ENCODE measurements at regions not wholly inside any gene's neighbourhood (a gene's known extent, or its start where the extent isn't known, plus 50 kb on each side); places are given as distances from the start of the nearest gene placed in this dataset.

- Mint-ChIP-seq H3K36me3 (no peaks in the 10 kb centered on the region), H3K27ac (no peak overlapping the region), H3K9me3 (ENCODE audit: low read depth) (no peaks in the 10 kb centered on the region), H3K4me3 (no peak overlapping the region), H3K27me3 (peaks cover 2% of the 10 kb centered on the region), H3K4me1 (no peaks in the 10 kb centered on the region)
- ATAC-seq, result no peak
- no peak for DNase-seq
- CTCF ChIA-PET, result no interaction called here
Observed at GRCh38 chr9:86754581-86755560, 192.4 kb downstream of the GAS1 start.

- Mint-ChIP-seq H3K4me1 (no peaks in the 10 kb centered on the region), H3K27ac (no peak overlapping the region), H3K36me3 (no peaks in the 10 kb centered on the region), H3K27me3 (peaks cover 2% of the 10 kb centered on the region), H3K4me3 (no peak overlapping the region), H3K9me3 (ENCODE audit: low read depth) (no peaks in the 10 kb centered on the region)
- ATAC-seq (no peak), DNase-seq (no peak)
- CTCF ChIA-PET, result no interaction called here
Observed at GRCh38 chr9:86753836-86754235, 193.5 kb downstream of the GAS1 start.

- no peak overlapping the region for H3K27ac Mint-ChIP-seq
- CTCF ChIA-PET, result no interaction called here
- no peak for DNase-seq
Observed at GRCh38 chr9:86752733-86753132, 194.6 kb downstream of the GAS1 start.

GRCh38 chr9:86751956-86752355 lies 195.3 kb downstream of the GAS1 start:
- no peaks in the 10 kb centered on the region for H3K36me3 Mint-ChIP-seq
- H3K9me3 Mint-ChIP-seq (ENCODE audit: low read depth), result no peaks in the 10 kb centered on the region
- CTCF ChIA-PET, result no interaction called here
- H3K4me3 Mint-ChIP-seq, result no peak overlapping the region
- H3K27ac Mint-ChIP-seq, result no peak overlapping the region
- H3K27me3 Mint-ChIP-seq, result peaks cover 2% of the 10 kb centered on the region
- ATAC-seq (no peak), DNase-seq (no peak)
- no peaks in the 10 kb centered on the region for H3K4me1 Mint-ChIP-seq

More at GRCh38 chr9:86752733-86753132, 194.6 kb downstream of the GAS1 start:
- Mint-ChIP-seq H3K4me1 (no peaks in the 10 kb centered on the region), H3K9me3 (ENCODE audit: low read depth) (no peaks in the 10 kb centered on the region), H3K4me3 (no peak overlapping the region), H3K36me3 (no peaks in the 10 kb centered on the region), H3K27me3 (peaks cover 2% of the 10 kb centered on the region)
- no peak for ATAC-seq

GRCh38 chr9:86751207-86751606 lies 196.1 kb downstream of the GAS1 start:
- no peak overlapping the region for H3K27ac Mint-ChIP-seq
- H3K9me3 Mint-ChIP-seq (ENCODE audit: low read depth), result no peaks in the 10 kb centered on the region
- H3K4me1 Mint-ChIP-seq, result no peaks in the 10 kb centered on the region
- H3K27me3 Mint-ChIP-seq, result peaks cover 2% of the 10 kb centered on the region
- H3K4me3 Mint-ChIP-seq, result no peak overlapping the region
- DNase-seq (no peak), ATAC-seq (no peak)
- H3K36me3 Mint-ChIP-seq, result no peaks in the 10 kb centered on the region
- CTCF ChIA-PET, result no interaction called here

GRCh38 chr9:86749894-86750255 lies 197.4 kb downstream of the GAS1 start:
- ATAC-seq (no peak), DNase-seq (no peak)
- Mint-ChIP-seq H3K36me3 (no peaks in the 10 kb centered on the region), H3K4me3 (no peak overlapping the region), H3K27ac (no peak overlapping the region), H3K4me1 (no peaks in the 10 kb centered on the region), H3K9me3 (ENCODE audit: low read depth) (no peaks in the 10 kb centered on the region), H3K27me3 (no peaks in the 10 kb centered on the region)
- CTCF ChIA-PET, result no interaction called here

- Mint-ChIP-seq H3K4me3 (no peak overlapping the region), H3K4me1 (no peaks in the 10 kb centered on the region), H3K27me3 (no peaks in the 10 kb centered on the region), H3K36me3 (no peaks in the 10 kb centered on the region), H3K9me3 (ENCODE audit: low read depth) (no peaks in the 10 kb centered on the region), H3K27ac (no peak overlapping the region)
- CTCF ChIA-PET, result no interaction called here
- no peak for ATAC-seq
- no peak for DNase-seq
Observed at GRCh38 chr9:86749161-86749893, 198.0 kb downstream of the GAS1 start.

GRCh38 chr9:86747711-86748110 lies 199.6 kb downstream of the GAS1 start:
- CTCF ChIA-PET, result no interaction called here
- Mint-ChIP-seq H3K4me1 (no peaks in the 10 kb centered on the region), H3K9me3 (ENCODE audit: low read depth) (no peaks in the 10 kb centered on the region), H3K27me3 (no peaks in the 10 kb centered on the region), H3K4me3 (no peak overlapping the region), H3K27ac (no peak overlapping the region), H3K36me3 (no peaks in the 10 kb centered on the region)
- no peak for DNase-seq
- no peak for ATAC-seq

GRCh38 chr9:86741311-86742208 lies 205.7 kb downstream of the GAS1 start:
- ATAC-seq (no peak), DNase-seq (no peak)
- Mint-ChIP-seq H3K36me3 (no peaks in the 10 kb centered on the region), H3K27ac (no peak overlapping the region), H3K27me3 (no peaks in the 10 kb centered on the region), H3K4me3 (no peak overlapping the region), H3K4me1 (no peaks in the 10 kb centered on the region), H3K9me3 (ENCODE audit: low read depth) (no peaks in the 10 kb centered on the region)
- CTCF ChIA-PET, result no interaction called here

- CTCF ChIA-PET, result no interaction called here
- Mint-ChIP-seq H3K36me3 (no peaks in the 10 kb centered on the region), H3K4me3 (no peak overlapping the region), H3K27me3 (peaks cover 4% of the 10 kb centered on the region), H3K4me1 (no peaks in the 10 kb centered on the region), H3K9me3 (ENCODE audit: low read depth) (no peaks in the 10 kb centered on the region), H3K27ac (no peak overlapping the region)
- ATAC-seq (no peak), DNase-seq (no peak)
Observed at GRCh38 chr9:86735772-86736458, 211.4 kb downstream of the GAS1 start.

- ATAC-seq (no peak), DNase-seq (no peak)
- no peak overlapping the region for H3K27ac Mint-ChIP-seq
- H3K27me3 Mint-ChIP-seq, result peaks cover 4% of the 10 kb centered on the region
- no peaks in the 10 kb centered on the region for H3K9me3 Mint-ChIP-seq (ENCODE audit: low read depth)
- CTCF ChIA-PET, result no interaction called here
- H3K36me3 Mint-ChIP-seq, result no peaks in the 10 kb centered on the region
- H3K4me1 Mint-ChIP-seq, result no peaks in the 10 kb centered on the region
- H3K4me3 Mint-ChIP-seq, result no peak overlapping the region
Observed at GRCh38 chr9:86734771-86735170, 212.5 kb downstream of the GAS1 start.

GRCh38 chr9:86733929-86734328 lies 213.4 kb downstream of the GAS1 start:
- DNase-seq (no peak), ATAC-seq (no peak)
- H3K27me3 Mint-ChIP-seq, result peaks cover 4% of the 10 kb centered on the region

More at GRCh38 chr9:86733929-86734328, 213.4 kb downstream of the GAS1 start:
- CTCF ChIA-PET, result no interaction called here
- H3K36me3 Mint-ChIP-seq, result no peaks in the 10 kb centered on the region
- H3K27ac Mint-ChIP-seq, result no peak overlapping the region
- H3K4me1 Mint-ChIP-seq, result no peaks in the 10 kb centered on the region
- H3K9me3 Mint-ChIP-seq (ENCODE audit: low read depth), result no peaks in the 10 kb centered on the region
- no peak overlapping the region for H3K4me3 Mint-ChIP-seq

Measured in activated CD8-positive, alpha-beta memory T cell treated with anti-CD3 and anti-CD28 coated beads, Interleukin-2, amount 10 ng/mL, durations not matched to agents 7 days and 5 days (primary cell).